Activated T-cell treated with anti-CD3 and anti-CD28 coated beads, Interleukin-2, amount 50 U/mL, for 72 hours (primary cell): ENCODE measurements at regions not wholly inside any gene's neighbourhood (a gene's known extent, or its start where the extent isn't known, plus 50 kb on each side); places are given as distances from the start of the nearest gene placed in this dataset.

Experiments
- ATAC-seq, 2 donors: fragments of 150-1000 bp; cut with Tn5 transposase; replicated peaks in 1 of 2; 2 replicates each; pipeline ENCODE4 v1.10.0; 2021; ENCODE audit warnings: moderate library complexity in 2 of 2, mild to moderate bottlenecking in 1 of 2
- DNase-seq, 2 donors: peaks; one replicate each; pipeline ENCODE4 v3.0.0; 2021 to 2022; ENCODE audit warnings: mixed read lengths in 1 of 2
- H3K27ac Mint-ChIP-seq: one replicate; pipeline ENCODE4 v1.8.0; 2022; ENCODE audit warnings: mild to moderate bottlenecking, moderate library complexity, mixed read lengths
- H3K27me3 Mint-ChIP-seq: one replicate; pipeline ENCODE4 v1.8.0; 2022; ENCODE audit warnings: low read depth, mixed read lengths
- H3K36me3 Mint-ChIP-seq, 2 donors: one replicate each; pipeline ENCODE4 v1.8.0; 2022; ENCODE audit warnings: mixed read lengths in 2 of 2, mild to moderate bottlenecking in 1 of 2; ENCODE audit not compliant: insufficient read depth in 2 of 2
- H3K4me1 Mint-ChIP-seq: one replicate; pipeline ENCODE4 v1.8.0; 2022; ENCODE audit warnings: low read depth, mixed read lengths
- H3K4me3 Mint-ChIP-seq, 2 donors: one replicate each; pipeline ENCODE4 v1.8.0; 2022; ENCODE audit warnings: mild to moderate bottlenecking in 2 of 2, mixed read lengths in 2 of 2, moderate library complexity in 2 of 2
- H3K9me3 Mint-ChIP-seq, 2 donors: one replicate each; pipeline ENCODE4 v1.8.0; 2022; ENCODE audit warnings: mixed read lengths in 2 of 2

DNA sequence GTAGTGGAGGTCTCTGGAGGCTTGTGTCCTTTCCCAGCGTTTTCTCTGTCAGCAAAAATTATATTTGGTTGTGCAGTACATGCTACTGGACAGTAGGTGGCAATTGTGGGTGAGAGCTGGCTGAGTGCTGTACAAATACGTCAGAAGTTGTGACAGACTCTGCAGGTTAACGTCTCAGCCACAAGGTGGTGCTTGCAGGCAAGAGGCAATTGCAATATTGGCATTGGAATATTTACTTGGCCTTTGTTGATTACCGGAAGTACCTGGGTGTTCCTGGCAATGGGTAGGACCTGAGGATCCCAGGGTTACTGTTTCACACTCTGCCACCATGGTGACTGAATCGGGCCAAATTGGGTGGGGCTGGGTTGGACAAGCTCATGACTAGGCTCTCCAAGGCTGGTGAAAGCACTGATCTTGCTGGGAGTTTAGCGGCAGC, 333.9 kb upstream of the LMO3 start:
- peak; percentile 62 to 69 for ATAC-seq
- Mint-ChIP-seq H3K27ac (no peak overlapping the region), H3K4me3 (no peak overlapping the region), H3K27me3 (no peaks in the 10 kb centered on the region), H3K9me3 (peaks cover 4 to 16% of the 10 kb centered on the region in 2 donors), H3K36me3 (peaks cover 0 to 4% of the 10 kb centered on the region in 2 donors), H3K4me1 (no peaks in the 10 kb centered on the region)
- peak in 1 of 2 donors; percentile 14 for DNase-seq

DNA sequence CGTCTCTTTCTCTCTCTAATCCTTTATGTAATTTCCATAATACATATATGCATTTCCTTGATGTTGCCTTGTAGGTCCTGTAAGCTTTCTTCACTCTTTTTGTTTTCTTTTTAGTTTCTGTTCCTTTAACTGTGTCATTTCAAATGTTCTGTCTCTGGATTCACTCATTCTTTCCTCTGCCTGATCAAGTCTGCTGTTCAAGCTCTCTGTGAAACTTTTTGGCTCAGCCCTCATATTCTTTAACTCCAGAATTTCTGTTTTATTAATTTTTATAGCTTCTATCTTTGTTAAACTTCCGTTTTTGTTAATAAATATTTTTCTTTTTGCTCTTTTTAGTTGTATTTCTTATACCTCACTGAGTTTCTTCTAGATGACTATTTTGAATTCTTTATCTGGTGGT, 321.3 kb upstream of the LMO3 start:
- Mint-ChIP-seq H3K27me3 (no peaks in the 10 kb centered on the region), H3K4me3 (no peak overlapping the region), H3K27ac (no peak overlapping the region), H3K9me3 (peaks cover 7% of the 10 kb centered on the region in 2 donors), H3K36me3 (peaks cover 0 to 2% of the 10 kb centered on the region in 2 donors), H3K4me1 (no peaks in the 10 kb centered on the region)
- no peak for DNase-seq
- no peak for ATAC-seq

DNA sequence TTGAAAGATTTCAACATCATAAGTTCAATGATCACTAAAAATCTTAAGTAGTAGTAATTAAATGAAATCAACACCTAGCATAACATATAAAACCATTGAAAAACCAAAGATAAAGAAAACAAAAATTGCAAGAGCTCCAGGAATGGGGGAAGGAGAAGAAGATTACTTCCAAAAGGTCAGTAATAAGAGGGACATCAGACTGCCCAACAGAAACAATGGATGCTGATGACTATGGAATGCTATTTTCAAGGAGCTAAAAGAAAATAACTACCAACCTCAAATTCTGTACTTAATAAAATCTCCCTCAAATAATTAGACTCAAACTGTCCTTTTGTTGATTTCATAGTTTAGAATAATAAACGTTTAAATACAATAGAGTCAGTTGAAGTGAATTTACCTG, 314.5 kb upstream of the LMO3 start:
- no peak for ATAC-seq
- H3K4me3 Mint-ChIP-seq: no peak overlapping the region

DNA sequence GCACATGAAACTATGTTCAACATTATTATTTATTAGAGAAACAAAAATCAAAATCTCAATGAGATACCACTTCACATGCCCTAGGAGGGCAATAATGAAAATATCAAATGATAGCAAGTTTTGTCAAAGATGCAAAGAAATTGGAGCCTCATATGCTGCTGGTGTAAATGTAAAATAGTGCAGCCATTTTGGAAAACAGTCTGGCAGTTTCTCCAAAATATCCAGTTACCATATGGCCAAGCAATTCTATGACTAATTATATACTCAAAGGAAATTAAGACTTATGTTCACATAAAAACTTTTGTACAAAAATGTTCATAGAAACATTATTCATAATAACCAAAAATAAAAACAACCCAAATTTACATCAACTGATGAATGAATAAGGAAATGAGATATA, 313.6 kb upstream of the LMO3 start:
- H3K9me3 Mint-ChIP-seq: peaks cover 7 to 14% of the 10 kb centered on the region in 2 donors
- no peaks in the 10 kb centered on the region for H3K27me3 Mint-ChIP-seq
- DNase-seq (no peak), ATAC-seq (no peak)
- no peak overlapping the region for H3K27ac Mint-ChIP-seq
- H3K4me1 Mint-ChIP-seq: no peaks in the 10 kb centered on the region
- H3K36me3 Mint-ChIP-seq: no peaks in the 10 kb centered on the region
- H3K4me3 Mint-ChIP-seq: no peak overlapping the region

More for the DNA sequence above, 314.5 kb upstream of the LMO3 start:
- H3K27me3 Mint-ChIP-seq: no peaks in the 10 kb centered on the region
- H3K4me1 Mint-ChIP-seq: no peaks in the 10 kb centered on the region
- H3K27ac Mint-ChIP-seq: no peak overlapping the region
- H3K9me3 Mint-ChIP-seq: peaks cover 7 to 13% of the 10 kb centered on the region in 2 donors
- H3K36me3 Mint-ChIP-seq: no peaks in the 10 kb centered on the region
- no peak for DNase-seq

GRCh38 chr12:16914853-16915252, 308.9 kb upstream of the LMO3 start:
- ATAC-seq (no peak), DNase-seq (no peak)
- H3K27ac Mint-ChIP-seq: no peak overlapping the region
- no peaks in the 10 kb centered on the region for H3K4me1 Mint-ChIP-seq
- H3K27me3 Mint-ChIP-seq: no peaks in the 10 kb centered on the region
- no peak overlapping the region for H3K4me3 Mint-ChIP-seq
- H3K9me3 Mint-ChIP-seq: peaks cover 0 to 10% of the 10 kb centered on the region in 2 donors
- H3K36me3 Mint-ChIP-seq: no peaks in the 10 kb centered on the region

GRCh38 chr12:16913832-16914490, 308.0 kb upstream of the LMO3 start:
- Mint-ChIP-seq H3K4me3 (no peak overlapping the region), H3K4me1 (no peaks in the 10 kb centered on the region), H3K36me3 (no peaks in the 10 kb centered on the region), H3K9me3 (peaks cover 0 to 10% of the 10 kb centered on the region in 2 donors), H3K27ac (no peak overlapping the region), H3K27me3 (no peaks in the 10 kb centered on the region)
- DNase-seq (no peak), ATAC-seq (no peak)

GRCh38 chr12:16901946-16902345, 296.0 kb upstream of the LMO3 start:
- Mint-ChIP-seq H3K36me3 (peaks cover 0 to 4% of the 10 kb centered on the region in 2 donors), H3K9me3 (peaks cover 9 to 13% of the 10 kb centered on the region in 2 donors), H3K27me3 (no peaks in the 10 kb centered on the region), H3K27ac (no peak overlapping the region), H3K4me3 (no peak overlapping the region), H3K4me1 (no peaks in the 10 kb centered on the region)
- no peak for ATAC-seq
- no peak for DNase-seq

- ATAC-seq (no peak), DNase-seq (no peak)
- Mint-ChIP-seq H3K36me3 (peaks cover 0 to 2% of the 10 kb centered on the region in 2 donors), H3K4me1 (no peaks in the 10 kb centered on the region), H3K27me3 (no peaks in the 10 kb centered on the region), H3K27ac (no peak overlapping the region), H3K9me3 (peaks cover 6 to 14% of the 10 kb centered on the region in 2 donors), H3K4me3 (no peak overlapping the region)
These were observed 287.5 kb upstream of the LMO3 start for GRCh38 chr12:16893426-16893825.

DNA sequence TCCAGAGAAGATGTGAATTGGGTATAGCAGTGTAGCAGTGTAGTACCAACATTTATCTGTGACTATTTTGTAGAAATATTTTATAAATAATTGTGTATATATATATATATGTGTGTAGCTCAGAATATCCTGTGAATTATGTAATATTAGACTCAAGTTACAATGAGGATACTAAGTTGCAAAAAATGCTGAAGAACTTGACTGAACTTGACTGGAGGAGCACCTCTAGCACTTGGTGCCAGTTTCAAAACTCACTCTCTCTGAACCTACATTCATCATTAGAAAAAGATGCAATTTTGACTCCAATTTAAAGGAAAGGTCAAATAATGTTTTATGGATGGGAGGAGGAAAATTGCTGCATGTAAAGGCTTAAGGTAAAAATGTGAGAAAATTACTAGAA, 285.7 kb upstream of the LMO3 start:
- Mint-ChIP-seq H3K9me3 (peaks cover 7 to 16% of the 10 kb centered on the region in 2 donors), H3K27me3 (no peaks in the 10 kb centered on the region), H3K27ac (no peak overlapping the region)

GRCh38 chr12:16884819-16885218, 278.9 kb upstream of the LMO3 start:
- no peaks in the 10 kb centered on the region for H3K27me3 Mint-ChIP-seq
- ATAC-seq: no peak
- no peaks in the 10 kb centered on the region for H3K4me1 Mint-ChIP-seq
- H3K4me3 Mint-ChIP-seq: no peak overlapping the region
- H3K27ac Mint-ChIP-seq: no peak overlapping the region
- no peak for DNase-seq
- peaks cover 11 to 16% of the 10 kb centered on the region in 2 donors for H3K9me3 Mint-ChIP-seq
- peaks cover 0 to 5% of the 10 kb centered on the region in 2 donors for H3K36me3 Mint-ChIP-seq

More for the DNA sequence above, 285.7 kb upstream of the LMO3 start:
- no peaks in the 10 kb centered on the region for H3K4me1 Mint-ChIP-seq
- no peak overlapping the region for H3K4me3 Mint-ChIP-seq
- ATAC-seq (no peak), DNase-seq (no peak)
- peaks cover 0 to 5% of the 10 kb centered on the region in 2 donors for H3K36me3 Mint-ChIP-seq

DNA sequence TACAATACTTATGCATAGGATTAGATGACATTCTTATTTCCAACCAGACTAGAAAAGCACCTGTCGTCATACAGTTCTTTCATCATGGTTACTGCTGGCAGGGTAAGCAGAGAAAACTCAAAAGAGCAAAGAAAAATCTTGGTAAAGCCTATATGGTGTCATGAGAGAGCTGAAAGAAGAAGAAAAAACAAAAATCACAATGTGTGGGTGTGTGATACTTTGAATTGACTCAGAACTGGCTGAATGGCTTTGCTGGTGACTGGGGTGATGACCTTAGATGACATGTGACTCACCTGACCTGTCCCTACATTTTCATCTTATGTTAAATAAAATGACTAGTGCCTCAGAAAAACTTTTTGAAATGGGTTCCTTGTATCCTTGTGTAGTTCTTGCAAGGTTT, 278.1 kb upstream of the LMO3 start:
- H3K4me3 Mint-ChIP-seq: no peak overlapping the region
- H3K4me1 Mint-ChIP-seq: no peaks in the 10 kb centered on the region
- DNase-seq (no peak), ATAC-seq (no peak)
- no peak overlapping the region for H3K27ac Mint-ChIP-seq
- H3K9me3 Mint-ChIP-seq: peaks cover 10 to 15% of the 10 kb centered on the region in 2 donors
- no peaks in the 10 kb centered on the region for H3K27me3 Mint-ChIP-seq
- peaks cover 0 to 4% of the 10 kb centered on the region in 2 donors for H3K36me3 Mint-ChIP-seq

GRCh38 chr12:16881986-16882570, 276.1 kb upstream of the LMO3 start:
- H3K27me3 Mint-ChIP-seq: no peaks in the 10 kb centered on the region
- no peak for ATAC-seq
- no peak overlapping the region for H3K4me3 Mint-ChIP-seq
- no peak overlapping the region for H3K27ac Mint-ChIP-seq
- peaks cover 6% of the 10 kb centered on the region in 2 donors for H3K9me3 Mint-ChIP-seq
- H3K36me3 Mint-ChIP-seq: no peaks in the 10 kb centered on the region
- no peak for DNase-seq
- H3K4me1 Mint-ChIP-seq: no peaks in the 10 kb centered on the region

DNA sequence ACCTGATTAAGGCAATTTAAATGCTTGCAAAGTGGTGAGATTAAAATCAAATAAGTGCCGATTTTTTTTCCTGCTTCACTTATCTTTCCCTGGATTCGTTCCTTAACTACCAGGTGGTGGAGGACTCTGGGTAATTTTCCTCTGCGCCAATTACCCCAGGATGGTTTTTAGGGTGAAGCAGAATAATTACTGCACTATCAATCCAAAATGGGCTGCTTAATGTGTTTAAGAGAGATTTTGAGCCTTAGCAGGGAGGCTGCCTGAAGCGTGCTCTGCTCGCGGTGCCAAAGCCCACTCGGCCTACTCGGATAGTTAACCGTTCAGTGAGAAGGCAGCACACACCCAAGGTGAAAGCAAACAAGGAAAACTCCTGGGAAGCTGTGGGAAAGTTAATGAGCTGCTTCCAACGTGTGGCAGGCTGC, 274.9 kb upstream of the LMO3 start:
- no peaks in the 10 kb centered on the region for H3K27me3 Mint-ChIP-seq
- H3K4me1 Mint-ChIP-seq: no peaks in the 10 kb centered on the region
- peaks cover 7% of the 10 kb centered on the region in 2 donors for H3K9me3 Mint-ChIP-seq
- no peak overlapping the region for H3K27ac Mint-ChIP-seq
- DNase-seq (no peak), ATAC-seq (no peak)
- H3K4me3 Mint-ChIP-seq: no peak overlapping the region
- no peaks in the 10 kb centered on the region for H3K36me3 Mint-ChIP-seq

DNA sequence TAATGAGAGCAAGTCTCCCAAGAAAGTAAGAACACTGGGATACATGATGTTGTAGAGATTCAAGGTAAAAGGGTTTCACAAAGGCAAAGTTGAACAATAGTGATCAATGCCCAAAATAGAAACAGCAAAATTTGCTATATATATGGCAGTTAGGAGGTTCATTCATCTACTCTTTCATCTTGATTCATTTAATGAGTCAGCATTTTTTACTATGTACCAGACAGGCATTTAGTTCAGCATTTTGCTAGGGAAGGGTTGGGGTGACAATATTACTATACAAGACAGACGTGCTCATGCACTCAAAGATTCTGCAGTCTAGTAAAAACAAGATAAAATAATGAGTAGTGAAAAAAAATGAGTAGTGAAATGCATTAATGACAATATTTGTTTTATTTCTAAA, 264.9 kb upstream of the LMO3 start:
- Mint-ChIP-seq H3K4me1 (no peaks in the 10 kb centered on the region), H3K9me3 (peaks cover 3 to 8% of the 10 kb centered on the region in 2 donors), H3K27ac (no peak overlapping the region), H3K4me3 (no peak overlapping the region), H3K36me3 (no peaks in the 10 kb centered on the region), H3K27me3 (no peaks in the 10 kb centered on the region)
- DNase-seq (no peak), ATAC-seq (no peak)
